Hepatocyte (in vitro differentiated cells): ENCODE measurements at regions not wholly inside any gene's neighbourhood (a gene's known extent, or its start where the extent isn't known, plus 50 kb on each side); places are given as distances from the start of the nearest gene placed in this dataset.
"Not testable (repeated sequence)": the region's sequence is repeated elsewhere in the genome, so short reads cannot be mapped to it uniquely, and the experiment has no call there.

Experiments
- DNase-seq: peaks from one replicate; pipeline ENCODE4 v3.0.0-alpha.2; 2016; ENCODE audit warnings: low spot score
- H2AFZ ChIP-seq: fragments of 200-600 bp; sonication (generic); 2 replicates; pipeline ENCODE4 v1.6.0; 2016; ENCODE audit warnings: antibody characterized with exemption, mild to moderate bottlenecking
- H3K27ac ChIP-seq: fragments of 200-600 bp; sonication (generic); 2 replicates; pipeline ENCODE4 v1.5.1; 2016; ENCODE audit warnings: mild to moderate bottlenecking
- H3K27me3 ChIP-seq: fragments of 200-600 bp; sonication (generic); 2 replicates; pipeline ENCODE4 v1.6.1; 2016
- H3K36me3 ChIP-seq: fragments of 200-600 bp; sonication (generic); replicated peaks from 2 replicates; pipeline ENCODE4 v1.5.1; 2016; ENCODE audit warnings: low read depth; ENCODE audit not compliant: insufficient read depth
- H3K4me1 ChIP-seq: fragments of 200-600 bp; sonication (generic); 2 replicates; pipeline ENCODE4 v1.5.1; 2016; ENCODE audit warnings: mild to moderate bottlenecking, moderate library complexity; ENCODE audit not compliant: insufficient read depth
- H3K4me2 ChIP-seq: fragments of 200-600 bp; sonication (generic); 2 replicates; pipeline ENCODE4 v1.6.0; 2016
- H3K4me3 ChIP-seq: fragments of 200-600 bp; sonication (generic); 2 replicates; pipeline ENCODE4 v1.5.1; 2016; ENCODE audit warnings: mild to moderate bottlenecking
- H3K79me2 ChIP-seq: fragments of 200-600 bp; sonication (generic); 2 replicates; pipeline ENCODE4 v1.6.0; 2017; ENCODE audit warnings: mild to moderate bottlenecking
- H3K9me2 ChIP-seq: fragments of 200-600 bp; sonication (generic); replicated peaks from 2 replicates; pipeline ENCODE4 v1.6.0; 2017; ENCODE audit warnings: mild to moderate bottlenecking; ENCODE audit not compliant: insufficient read depth
- H3K9me3 ChIP-seq: fragments of 200-600 bp; sonication (generic); 2 replicates; pipeline ENCODE4 v1.5.1; 2016; ENCODE audit warnings: low read depth, mild to moderate bottlenecking
- H4K20me1 ChIP-seq: fragments of 200-600 bp; sonication (generic); 2 replicates; pipeline ENCODE4 v1.6.0; 2016; ENCODE audit warnings: mild to moderate bottlenecking; ENCODE audit not compliant: insufficient read depth, poor library complexity, severe bottlenecking
- EZH2 ChIP-seq: fragments of 200-600 bp; sonication (generic); IDR thresholded peaks from 2 replicates; pipeline ENCODE4 v1.6.1; 2016; ENCODE audit warnings: antibody characterized with exemption, mild to moderate bottlenecking, borderline replicate concordance
- EZH2phosphoT487 ChIP-seq: fragments of 200-600 bp; sonication (generic); IDR thresholded peaks from one replicate; pipeline ENCODE4 v1.6.1; 2018; ENCODE audit warnings: antibody characterized with exemption, mild to moderate bottlenecking, low read depth, moderate library complexity; ENCODE audit not compliant: unreplicated experiment, severe bottlenecking
- WGBS: methylation state at CpG from one replicate; pipeline ENCODE4 v1.1.6; 2016; ENCODE audit warnings: low lambda C conversion rate; ENCODE audit errors: missing lambda C conversion rate; 5-methylcytosine and 5-hydroxymethylcytosine counted together
- TF ChIP-seq, protein P1 (sequence below): fragments of 200-600 bp; sonication (generic); IDR thresholded peaks from 2 replicates; pipeline ENCODE4 v1.5.1; 2016; ENCODE audit warnings: antibody characterized with exemption, mild to moderate bottlenecking; ENCODE audit not compliant: poor library complexity

DNA sequence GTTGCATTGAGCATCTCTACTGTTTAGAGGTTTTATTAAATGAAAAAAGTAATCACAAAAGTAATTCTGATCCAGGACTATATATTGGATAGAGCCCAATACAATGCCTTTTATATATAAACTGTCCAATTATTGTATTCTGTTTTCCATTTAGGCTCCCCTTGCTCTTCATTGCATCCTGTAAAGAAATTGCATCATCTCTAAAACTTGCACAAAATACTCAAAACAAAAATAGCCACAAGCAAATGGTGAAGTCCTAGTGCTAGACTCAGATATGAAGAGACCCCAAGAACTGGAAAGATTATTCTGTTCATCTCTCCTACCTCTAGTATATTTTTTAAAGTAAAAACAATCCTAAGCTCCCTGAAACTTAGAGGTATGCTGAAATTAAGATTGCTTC lies 195.8 kb downstream of the NNT start:
- Histone ChIP-seq H3K9me2 (no peaks in the 10 kb centered on the region), H3K79me2 (no peaks in the 10 kb centered on the region), H2AFZ (no peak overlapping the region), H3K36me3 (no peaks in the 10 kb centered on the region), H3K27me3 (no peaks in the 10 kb centered on the region), H3K4me1 (no peaks in the 10 kb centered on the region), H3K9me3 (no peaks in the 10 kb centered on the region), H3K4me3 (no peak overlapping the region), H4K20me1 (no peaks in the 10 kb centered on the region), H3K4me2 (no peak overlapping the region), H3K27ac (no peak overlapping the region)
- DNase-seq, result no peak
- no peak for TF ChIP-seq EZH2phosphoT487
- TF ChIP-seq EZH2, result no peak
- TF ChIP-seq, protein P1, sequence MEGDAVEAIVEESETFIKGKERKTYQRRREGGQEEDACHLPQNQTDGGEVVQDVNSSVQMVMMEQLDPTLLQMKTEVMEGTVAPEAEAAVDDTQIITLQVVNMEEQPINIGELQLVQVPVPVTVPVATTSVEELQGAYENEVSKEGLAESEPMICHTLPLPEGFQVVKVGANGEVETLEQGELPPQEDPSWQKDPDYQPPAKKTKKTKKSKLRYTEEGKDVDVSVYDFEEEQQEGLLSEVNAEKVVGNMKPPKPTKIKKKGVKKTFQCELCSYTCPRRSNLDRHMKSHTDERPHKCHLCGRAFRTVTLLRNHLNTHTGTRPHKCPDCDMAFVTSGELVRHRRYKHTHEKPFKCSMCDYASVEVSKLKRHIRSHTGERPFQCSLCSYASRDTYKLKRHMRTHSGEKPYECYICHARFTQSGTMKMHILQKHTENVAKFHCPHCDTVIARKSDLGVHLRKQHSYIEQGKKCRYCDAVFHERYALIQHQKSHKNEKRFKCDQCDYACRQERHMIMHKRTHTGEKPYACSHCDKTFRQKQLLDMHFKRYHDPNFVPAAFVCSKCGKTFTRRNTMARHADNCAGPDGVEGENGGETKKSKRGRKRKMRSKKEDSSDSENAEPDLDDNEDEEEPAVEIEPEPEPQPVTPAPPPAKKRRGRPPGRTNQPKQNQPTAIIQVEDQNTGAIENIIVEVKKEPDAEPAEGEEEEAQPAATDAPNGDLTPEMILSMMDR, result no peak

DNA sequence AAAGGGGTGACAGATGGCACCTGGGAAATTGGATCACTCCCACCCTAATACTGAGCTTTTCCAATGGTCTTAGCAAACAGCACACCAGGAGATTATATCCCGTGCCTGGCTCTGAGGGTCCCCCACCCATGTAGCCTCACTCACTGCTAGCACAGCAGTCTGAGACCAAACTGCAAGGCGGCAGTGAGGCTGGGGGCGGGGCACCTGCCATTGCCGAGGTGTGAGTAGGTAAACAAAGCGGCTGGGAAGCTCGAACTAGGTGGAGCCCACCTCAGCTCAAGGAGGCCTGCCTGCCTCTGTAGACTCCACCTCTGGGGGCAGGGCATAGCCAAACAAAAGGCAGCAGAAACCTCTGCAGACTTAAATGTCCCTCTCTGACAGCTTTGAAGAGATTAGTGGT lies 188.9 kb downstream of the NNT start:
- not testable (repeated sequence) for H3K79me2 ChIP-seq, H3K4me3 ChIP-seq, H3K27ac ChIP-seq, DNase-seq, H3K4me1 ChIP-seq, H3K4me2 ChIP-seq, H3K36me3 ChIP-seq, H3K9me3 ChIP-seq, H2AFZ ChIP-seq, H4K20me1 ChIP-seq, H3K27me3 ChIP-seq, H3K9me2 ChIP-seq
- 84% methylated on average over 6 of the region's 6 CpGs for WGBS

DNA sequence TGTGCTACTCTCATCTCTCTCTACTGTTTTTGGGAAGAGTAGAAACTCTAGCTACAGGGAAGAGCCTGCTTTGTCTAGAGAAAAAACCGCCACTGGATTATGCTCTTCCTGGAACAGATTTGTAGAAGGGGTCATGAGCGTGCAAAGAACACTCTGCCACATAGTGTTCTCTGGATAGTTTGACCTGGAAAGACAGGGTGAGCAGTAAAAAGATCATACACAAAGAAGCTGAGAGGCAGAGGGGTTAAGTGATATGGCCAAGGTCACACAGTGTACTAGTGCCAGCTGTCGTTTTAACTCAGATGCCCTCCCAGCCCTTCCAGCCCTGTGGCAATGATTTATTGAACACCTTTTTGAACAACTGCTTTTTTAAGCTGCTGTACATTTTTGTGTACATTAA lies 182.2 kb downstream of the NNT start:
- Histone ChIP-seq H3K9me3 (no peaks in the 10 kb centered on the region), H3K27ac (no peak overlapping the region), H2AFZ (no peak overlapping the region), H3K36me3 (no peaks in the 10 kb centered on the region), H4K20me1 (no peaks in the 10 kb centered on the region), H3K4me2 (no peak overlapping the region), H3K9me2 (no peaks in the 10 kb centered on the region), H3K79me2 (no peaks in the 10 kb centered on the region), H3K4me1 (no peaks in the 10 kb centered on the region), H3K4me3 (no peak overlapping the region), H3K27me3 (no peaks in the 10 kb centered on the region)
- WGBS, result 89% methylated on average over 3 of the region's 3 CpGs
- TF ChIP-seq, protein P1, result no peak
- no peak for TF ChIP-seq EZH2
- TF ChIP-seq EZH2phosphoT487, result no peak
- DNase-seq, result no peak

GRCh38 chr5:43780586-43780985 lies 177.6 kb downstream of the NNT start:
- H3K27me3 ChIP-seq, result no peaks in the 10 kb centered on the region
- no peaks in the 10 kb centered on the region for H3K4me1 ChIP-seq
- H3K27ac ChIP-seq, result no peak overlapping the region
- no peak overlapping the region for H3K4me3 ChIP-seq
- no peaks in the 10 kb centered on the region for H3K36me3 ChIP-seq
- no peak overlapping the region for H3K4me2 ChIP-seq
- no peaks in the 10 kb centered on the region for H3K9me2 ChIP-seq
- no peaks in the 10 kb centered on the region for H4K20me1 ChIP-seq
- no peaks in the 10 kb centered on the region for H3K9me3 ChIP-seq
- DNase-seq, result no peak
- WGBS, result 83% methylated on average over 1 of the region's 1 CpG
- TF ChIP-seq EZH2, result no peak
- TF ChIP-seq, protein P1, result no peak
- no peak for TF ChIP-seq EZH2phosphoT487
- H3K79me2 ChIP-seq, result no peaks in the 10 kb centered on the region
- H2AFZ ChIP-seq, result no peak overlapping the region
